ENCODE measurements at regions not wholly inside any gene's neighbourhood (a gene's known extent, or its start where the extent isn't known, plus 50 kb on each side); places are given as distances from the start of the nearest gene placed in this dataset.

DNA sequence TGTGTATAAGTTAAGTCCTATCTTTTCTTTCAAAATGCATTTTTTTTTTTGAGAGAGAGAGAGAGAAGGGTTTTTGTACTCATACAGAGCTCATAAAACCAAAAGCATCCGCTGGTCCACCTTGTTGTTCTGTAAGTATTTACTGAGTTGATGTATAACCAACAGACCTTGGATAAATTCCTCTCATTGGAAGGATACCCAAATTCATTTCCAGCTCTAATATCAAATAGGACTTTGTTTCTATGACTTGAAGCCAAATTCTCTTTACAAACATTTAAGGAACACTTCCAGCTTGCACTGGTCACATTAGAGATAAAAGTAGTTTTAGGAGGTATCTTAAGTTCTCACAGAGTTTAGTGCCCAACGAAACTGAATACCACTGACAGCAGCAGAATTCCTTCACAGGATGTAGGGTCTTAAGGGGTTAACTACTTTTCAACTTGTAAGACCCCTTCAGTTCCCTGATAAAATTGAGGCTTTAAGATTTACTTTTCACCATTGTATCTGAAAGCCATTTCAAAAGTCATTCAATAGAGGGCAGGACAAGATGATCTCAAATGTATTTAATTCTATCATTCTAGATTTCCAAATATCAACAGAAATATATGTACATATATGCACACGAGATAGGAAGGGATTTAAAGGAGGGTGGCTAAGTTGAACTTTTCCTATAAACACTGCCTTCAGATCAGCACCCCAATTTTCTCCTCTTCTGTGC, 1398.5 kb upstream of the CELF4 start:
- DNase-seq, result no peak

- DNase-seq, result no peak
These were observed 1396.3 kb upstream of the CELF4 start for GRCh38 chr18:38961880-38962279.

DNA sequence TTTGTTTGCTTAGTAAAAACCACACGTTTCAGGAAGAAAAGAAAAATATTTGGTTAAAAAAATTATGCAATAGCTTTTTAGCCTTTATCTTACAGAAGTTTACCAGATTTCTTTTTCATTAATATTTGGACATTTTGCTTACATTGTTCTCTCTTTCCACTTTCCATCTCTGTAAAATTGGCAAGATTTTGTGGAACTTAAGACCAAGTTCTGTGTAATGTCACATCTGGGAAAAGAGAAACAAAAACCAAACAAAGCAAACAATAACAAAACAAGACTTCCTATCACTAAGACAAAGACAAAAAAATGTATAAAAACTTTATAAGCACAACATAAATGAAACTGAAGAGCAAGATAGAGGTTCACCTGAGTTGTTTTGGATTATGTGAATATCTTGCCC, 1392.1 kb upstream of the CELF4 start:
- DNase-seq, result no peak

DNA sequence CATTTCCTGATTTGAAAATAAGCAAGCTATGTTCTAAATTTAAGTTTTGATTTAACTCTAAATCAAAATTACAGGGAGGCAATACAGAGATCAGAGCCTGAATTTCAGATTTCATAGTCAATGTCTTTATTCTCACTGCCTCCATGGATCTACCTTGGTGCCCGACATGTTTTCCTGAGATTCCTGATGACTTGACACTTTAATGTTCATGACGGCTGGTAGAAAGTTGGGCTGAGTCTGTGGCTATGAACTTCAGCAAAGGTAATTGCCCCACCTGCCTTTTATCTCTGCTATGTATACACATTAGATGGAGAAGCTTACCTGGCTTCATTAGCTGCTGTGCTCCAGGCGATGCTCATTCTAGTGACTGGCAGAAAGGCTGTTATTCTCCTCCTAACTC, 1390.5 kb upstream of the CELF4 start:
- no peak for DNase-seq

DNA sequence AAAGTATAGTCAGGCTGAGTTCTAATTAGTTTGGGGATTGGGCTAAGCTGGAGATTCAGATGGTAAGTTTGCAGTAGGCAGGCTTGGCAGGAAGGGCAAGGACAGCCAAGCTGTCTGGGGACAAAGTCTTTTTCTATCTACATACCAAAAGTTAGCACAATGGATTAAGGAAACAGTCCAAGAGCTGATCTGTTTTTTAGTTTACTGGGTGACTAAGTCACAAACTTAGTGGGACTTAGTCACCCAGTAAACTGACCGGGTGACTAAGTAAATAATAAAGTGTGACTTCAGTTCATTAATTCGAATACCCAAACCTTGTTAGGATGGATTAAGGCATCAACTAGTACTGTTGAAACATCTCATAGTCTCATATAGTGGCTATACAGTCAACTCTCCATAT, 1386.0 kb upstream of the CELF4 start:
- no peak for DNase-seq

DNA sequence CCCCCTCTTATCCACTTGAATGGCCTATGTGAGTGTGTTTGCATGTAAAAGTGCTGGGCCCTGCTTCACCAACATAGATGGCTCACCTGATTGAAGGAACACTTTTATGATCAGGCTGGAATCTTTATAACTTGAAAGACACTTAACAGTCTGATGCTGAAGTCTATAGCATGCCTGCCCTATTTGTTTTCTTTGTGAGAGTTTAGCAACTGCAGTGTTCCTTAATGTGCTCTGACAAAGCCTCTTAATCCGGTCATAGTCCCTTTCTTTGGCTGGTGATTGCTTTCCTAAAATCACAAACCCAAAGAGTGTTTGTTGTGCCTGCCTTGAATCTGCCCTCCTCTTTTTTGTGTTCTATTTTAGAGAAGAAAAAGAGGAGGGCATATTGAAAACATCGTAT, 1382.8 kb upstream of the CELF4 start:
- no peak for DNase-seq

GRCh38 chr18:38944446-38945024, 1378.9 kb upstream of the CELF4 start:
- no peak for DNase-seq

DNA sequence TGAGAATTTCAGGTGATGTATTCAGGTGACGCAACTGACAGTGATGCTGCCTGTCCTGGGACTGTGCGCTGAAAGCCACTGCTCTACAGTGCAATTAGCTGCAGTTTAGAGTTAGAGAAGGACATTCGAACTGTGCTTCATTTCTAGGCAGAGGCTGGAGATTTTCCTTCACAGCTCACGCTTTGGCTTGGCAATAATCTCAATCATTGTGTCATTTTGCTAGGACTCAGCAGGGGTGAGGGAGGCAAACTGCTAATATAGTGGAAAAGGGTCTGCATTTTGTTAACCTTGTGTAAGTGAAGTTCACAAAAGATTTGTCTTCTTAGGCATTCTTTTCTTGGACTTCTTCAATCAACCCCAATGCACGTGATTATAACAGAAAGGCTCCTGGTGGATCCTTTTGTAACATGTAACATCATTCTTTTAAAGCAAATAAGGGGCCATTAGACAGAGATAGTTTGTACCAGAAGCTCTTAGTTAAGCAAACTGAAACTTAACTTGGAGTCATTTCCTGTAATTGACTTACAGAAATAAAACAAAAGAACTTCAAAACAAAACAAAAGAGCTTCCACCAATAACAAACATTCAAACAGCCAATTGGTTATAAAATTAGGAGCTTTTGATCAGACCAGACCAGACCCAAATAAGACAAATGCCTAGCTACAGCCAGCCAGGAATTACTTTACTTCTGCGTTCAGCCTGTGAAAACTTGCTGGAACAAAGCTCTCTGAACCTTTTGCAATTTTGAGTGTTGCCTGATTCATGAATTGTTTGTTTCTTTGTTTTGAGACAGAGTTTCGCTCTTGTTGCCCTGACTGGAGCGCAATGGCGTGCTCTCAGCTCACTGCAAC, 1376.3 kb upstream of the CELF4 start:
- DNase-seq, result no peak

DNA sequence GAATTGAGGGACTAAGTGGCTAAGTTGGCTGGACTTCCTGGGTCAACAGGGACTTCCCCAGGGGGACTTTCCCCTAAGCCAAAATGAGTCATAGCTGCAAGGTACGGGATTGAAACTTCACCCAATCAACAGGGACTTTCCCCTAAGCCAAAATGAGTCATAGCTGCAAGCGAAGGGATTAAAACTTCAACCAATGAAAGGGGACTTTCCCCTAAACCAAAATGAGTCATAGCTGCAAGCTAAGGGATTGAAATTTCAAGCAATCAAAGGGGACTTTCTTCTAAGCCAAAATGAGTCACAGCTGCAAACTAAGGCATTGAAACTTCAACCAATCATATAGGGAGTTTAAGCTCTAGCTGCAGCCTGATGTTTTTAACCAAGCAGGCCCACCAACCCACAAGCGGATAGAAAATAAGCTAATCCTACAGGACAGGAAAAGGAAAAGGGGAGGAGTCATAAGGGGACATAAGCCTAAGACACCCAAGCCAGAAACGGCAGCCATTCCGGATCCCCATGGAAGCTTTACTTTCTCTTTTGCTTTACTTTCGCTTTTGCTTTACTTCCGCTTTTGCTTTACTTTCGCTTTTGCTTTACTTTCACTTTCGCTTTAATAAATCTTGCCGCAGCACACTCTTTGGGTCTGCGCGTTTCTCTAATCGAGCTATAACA, 1375.4 kb upstream of the CELF4 start:
- peak; percentile 56 for DNase-seq

GRCh38 chr18:38940475-38940862, 1374.9 kb upstream of the CELF4 start:
- DNase-seq, result no peak

- DNase-seq, result no peak
These were observed 1368.4 kb upstream of the CELF4 start for GRCh38 chr18:38933910-38934510.

- DNase-seq, result no peak
These were observed 1367.7 kb upstream of the CELF4 start for GRCh38 chr18:38933322-38933721.

- no peak for DNase-seq
These were observed 1367.2 kb upstream of the CELF4 start for GRCh38 chr18:38932752-38933151.

DNA sequence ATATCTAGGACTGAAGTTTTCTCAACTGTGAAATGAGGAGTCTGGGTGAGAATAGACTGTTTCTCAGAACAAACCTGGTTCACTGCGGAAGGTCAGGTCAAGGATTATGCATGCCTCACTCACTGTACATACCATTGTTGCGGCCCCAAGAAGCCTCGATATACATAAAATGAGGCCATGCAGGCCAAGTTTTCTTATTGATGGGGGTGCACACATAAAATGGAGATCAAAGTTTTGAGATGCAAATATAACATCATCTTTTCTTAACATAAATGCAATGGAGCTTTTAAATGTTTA, 1366.1 kb upstream of the CELF4 start:
- no peak for DNase-seq

DNA sequence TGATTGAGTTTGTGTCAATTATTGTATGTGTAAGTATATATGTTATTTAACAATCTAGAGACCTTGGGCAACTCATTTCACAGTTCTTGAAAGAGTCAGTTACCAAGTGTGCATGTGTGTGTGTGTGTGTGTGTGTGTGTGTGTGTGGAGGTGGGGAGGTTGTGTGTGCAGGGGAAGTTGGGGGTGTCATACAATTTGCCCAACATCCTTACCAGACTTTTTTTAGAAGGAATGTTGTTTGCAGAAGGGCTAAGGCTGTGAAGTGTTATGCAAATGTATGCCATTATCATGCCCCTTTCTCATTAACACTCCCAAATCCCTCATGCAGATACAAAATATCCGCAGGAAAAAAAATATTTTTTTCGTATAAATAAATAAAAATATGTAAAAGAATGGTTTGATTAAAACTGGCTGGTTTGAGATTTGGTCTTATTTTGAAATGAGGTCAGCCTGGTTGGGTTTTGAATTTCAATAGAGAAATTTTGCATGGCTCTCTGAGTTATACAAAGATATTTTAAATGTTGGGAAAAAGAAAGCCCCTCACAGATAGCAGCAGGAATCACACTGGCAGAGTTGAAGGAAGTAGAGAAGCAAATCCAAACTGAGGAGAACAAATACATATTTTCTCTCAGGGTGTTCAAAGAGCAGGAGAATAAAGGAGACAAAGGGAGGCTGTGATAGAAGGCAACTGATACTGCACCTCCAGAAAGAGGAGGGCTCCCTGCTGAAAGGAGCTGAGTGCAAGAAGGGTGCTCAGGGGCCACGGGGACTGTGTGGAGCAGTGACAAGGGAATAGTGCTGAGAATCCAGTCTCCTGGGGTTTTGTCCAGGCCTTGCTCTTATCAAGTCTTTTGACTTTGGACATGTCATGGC, 1365.5 kb upstream of the CELF4 start:
- DNase-seq, result no peak

DNA sequence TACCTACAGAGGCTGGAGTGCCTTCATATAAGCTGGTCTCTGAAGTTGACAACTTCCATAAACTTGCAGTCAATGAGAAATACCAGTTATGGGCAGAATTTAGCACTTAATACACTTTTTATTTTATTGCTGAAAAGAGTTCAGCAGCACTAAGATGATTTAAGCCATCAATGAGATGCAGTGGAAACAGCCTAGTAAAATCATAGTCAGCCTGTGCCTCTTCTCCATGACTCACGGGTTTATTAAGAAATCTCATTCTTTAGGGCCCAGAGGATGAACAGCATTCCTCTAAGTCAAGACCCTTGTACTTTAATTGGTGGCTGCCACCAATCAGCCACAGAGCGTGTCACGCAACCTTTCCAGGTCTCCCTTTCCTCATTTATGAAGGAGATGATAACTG, 1357.9 kb upstream of the CELF4 start:
- DNase-seq, result no peak

GRCh38 chr18:38923126-38923525, 1357.5 kb upstream of the CELF4 start:
- no peak for DNase-seq

- no peak for DNase-seq
These were observed 1344.4 kb upstream of the CELF4 start for GRCh38 chr18:38909972-38910371.

GRCh38 chr18:38902796-38903195, 1337.2 kb upstream of the CELF4 start:
- no peak for DNase-seq

DNA sequence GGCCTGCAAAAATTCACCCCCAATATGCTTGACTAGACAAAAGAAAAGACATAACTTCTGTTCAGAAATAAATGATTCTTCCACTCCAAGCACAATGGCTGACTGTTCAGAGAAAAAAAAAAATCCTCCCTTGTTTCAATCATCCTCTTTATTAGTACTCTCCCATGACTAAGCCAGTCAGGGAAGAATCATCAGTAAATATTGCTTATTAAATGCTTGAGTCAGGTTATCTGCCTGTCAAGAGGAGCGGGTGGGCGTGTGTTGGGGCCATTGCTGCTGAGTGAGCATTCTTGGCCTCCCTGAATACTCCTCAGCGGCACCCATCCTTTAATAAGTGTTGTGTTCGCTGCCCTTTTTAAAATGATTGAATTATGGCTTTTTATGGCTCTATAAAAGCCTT, 1334.8 kb upstream of the CELF4 start:
- no peak for DNase-seq

- no peak for DNase-seq
These were observed 1334.4 kb upstream of the CELF4 start for GRCh38 chr18:38900031-38900430.

DNA sequence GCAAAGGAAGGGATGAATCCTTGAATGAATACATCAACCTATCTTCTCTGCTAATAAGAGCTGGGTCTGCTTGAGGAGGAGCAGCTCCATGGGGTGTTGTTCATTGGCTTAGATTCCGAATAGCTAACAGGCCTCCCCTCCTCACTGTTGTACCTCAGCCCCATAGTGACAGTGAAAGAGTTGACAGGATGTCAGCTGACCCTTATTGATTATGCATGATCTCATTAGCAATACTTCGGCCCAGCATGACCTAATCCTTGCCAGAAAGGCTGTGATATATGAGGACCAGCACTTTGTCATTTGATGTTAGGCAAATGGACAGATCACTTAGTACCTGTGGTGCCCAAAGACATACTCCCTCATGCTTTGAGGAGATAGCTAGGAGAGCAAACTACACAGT, 1333.7 kb upstream of the CELF4 start:
- no peak for DNase-seq

All from stimulated activated CD4-positive, alpha-beta T cell treated with anti-CD3 and anti-CD28 coated beads, Interleukin-1b, Interleukin-23, amount 100 ng/mL, for 48 hours (primary cell).